Natural killer cell treated with Interleukin-12 subunit alpha and Interleukin-12 subunit beta and Interleukin-15 and Interleukin-18, amount 100 ng/mL, for 72 hours (primary cell): ENCODE measurements at regions not wholly inside any gene's neighbourhood (a gene's known extent, or its start where the extent isn't known, plus 50 kb on each side); places are given as distances from the start of the nearest gene placed in this dataset.

Experiments
- ATAC-seq, 2 donors: fragments of 150-1000 bp; cut with Tn5 transposase in 1 of 2; sonication (Bioruptor Pico), chemical (Tn5 transposase) in 1 of 2; 2 replicates each; pipeline ENCODE4 v1.10.0; 2021
- DNase-seq: peaks from one replicate; pipeline ENCODE4 v3.0.0; 2022; ENCODE audit warnings: low spot score
- H3K27ac Mint-ChIP-seq, 2 donors: 1 replicate in 1 of 2; 2 replicates in 1 of 2; pipeline ENCODE4 v1.8.0; 2022; ENCODE audit warnings: mixed read lengths in 2 of 2, mild to moderate bottlenecking in 1 of 2, moderate library complexity in 1 of 2
- H3K27me3 Mint-ChIP-seq, 2 donors: 1 replicate in 1 of 2; 2 replicates in 1 of 2; pipeline ENCODE4 v1.8.0; 2022; ENCODE audit warnings: mixed read lengths in 2 of 2
- H3K36me3 Mint-ChIP-seq: one replicate; pipeline ENCODE4 v1.8.0; 2022; ENCODE audit warnings: mixed read lengths
- H3K4me1 Mint-ChIP-seq, 2 donors: 1 replicate in 1 of 2; 2 replicates in 1 of 2; pipeline ENCODE4 v1.8.0; 2022; ENCODE audit warnings: low read depth in 2 of 2, mixed read lengths in 2 of 2, mild to moderate bottlenecking in 1 of 2
- H3K4me3 Mint-ChIP-seq: one replicate; pipeline ENCODE4 v1.8.0; 2022; ENCODE audit warnings: mixed read lengths
- H3K9me3 Mint-ChIP-seq: 2 replicates; pipeline ENCODE4 v1.8.0; 2022; ENCODE audit warnings: mixed read lengths

GRCh38 chr1:165063181-165063965, 293.1 kb downstream of the LMX1A start:
- no peak overlapping the region for H3K4me3 Mint-ChIP-seq
- no peak for DNase-seq
- no peaks in the 10 kb centered on the region for H3K4me1 Mint-ChIP-seq
- H3K36me3 Mint-ChIP-seq: no peaks in the 10 kb centered on the region
- H3K27me3 Mint-ChIP-seq: peaks cover 4 to 7% of the 10 kb centered on the region in 2 donors
- no peak for ATAC-seq
- no peak overlapping the region for H3K27ac Mint-ChIP-seq
- peaks cover 3% of the 10 kb centered on the region for H3K9me3 Mint-ChIP-seq

GRCh38 chr1:165062346-165062745, 294.2 kb downstream of the LMX1A start:
- Mint-ChIP-seq H3K27ac (no peak overlapping the region), H3K4me1 (no peaks in the 10 kb centered on the region), H3K4me3 (no peak overlapping the region), H3K36me3 (no peaks in the 10 kb centered on the region), H3K27me3 (peaks cover 5 to 7% of the 10 kb centered on the region in 2 donors), H3K9me3 (peaks cover 3% of the 10 kb centered on the region)
- ATAC-seq (no peak), DNase-seq (no peak)

GRCh38 chr1:165060285-165060793, 296.2 kb downstream of the LMX1A start:
- H3K9me3 Mint-ChIP-seq: peaks cover 3% of the 10 kb centered on the region
- H3K27me3 Mint-ChIP-seq: peaks cover 7 to 10% of the 10 kb centered on the region in 2 donors
- H3K4me3 Mint-ChIP-seq: no peak overlapping the region
- DNase-seq (no peak), ATAC-seq (no peak)
- no peaks in the 10 kb centered on the region for H3K36me3 Mint-ChIP-seq
- H3K4me1 Mint-ChIP-seq: no peaks in the 10 kb centered on the region
- H3K27ac Mint-ChIP-seq: no peak overlapping the region

GRCh38 chr1:165057956-165058355, 298.6 kb downstream of the LMX1A start:
- Mint-ChIP-seq H3K27me3 (peaks cover 10 to 18% of the 10 kb centered on the region in 2 donors), H3K4me1 (no peaks in the 10 kb centered on the region), H3K9me3 (peaks cover 3% of the 10 kb centered on the region), H3K36me3 (no peaks in the 10 kb centered on the region), H3K4me3 (no peak overlapping the region), H3K27ac (no peak overlapping the region)
- no peak for DNase-seq
- ATAC-seq: no peak

GRCh38 chr1:165056914-165057313, 299.6 kb downstream of the LMX1A start:
- Mint-ChIP-seq H3K27ac (no peak overlapping the region), H3K9me3 (peaks cover 3% of the 10 kb centered on the region), H3K27me3 (peaks cover 13 to 20% of the 10 kb centered on the region in 2 donors), H3K36me3 (no peaks in the 10 kb centered on the region), H3K4me1 (no peaks in the 10 kb centered on the region), H3K4me3 (no peak overlapping the region)
- no peak for ATAC-seq
- no peak for DNase-seq

- Mint-ChIP-seq H3K36me3 (no peaks in the 10 kb centered on the region), H3K27ac (no peak overlapping the region), H3K4me3 (no peak overlapping the region), H3K9me3 (peaks cover 3% of the 10 kb centered on the region), H3K27me3 (peaks cover 13 to 20% of the 10 kb centered on the region in 2 donors), H3K4me1 (no peaks in the 10 kb centered on the region)
- DNase-seq (no peak), ATAC-seq (no peak)
These were observed 300.9 kb downstream of the LMX1A start for GRCh38 chr1:165055581-165055980.

GRCh38 chr1:165054627-165055026, 301.9 kb downstream of the LMX1A start:
- no peak for ATAC-seq
- peaks cover 19 to 29% of the 10 kb centered on the region in 2 donors for H3K27me3 Mint-ChIP-seq
- no peak overlapping the region for H3K4me3 Mint-ChIP-seq
- H3K27ac Mint-ChIP-seq: no peak overlapping the region
- no peaks in the 10 kb centered on the region for H3K36me3 Mint-ChIP-seq
- H3K4me1 Mint-ChIP-seq: no peaks in the 10 kb centered on the region
- DNase-seq: no peak
- H3K9me3 Mint-ChIP-seq: peaks cover under 1% of the 10 kb centered on the region

- DNase-seq (no peak), ATAC-seq (no peak)
- peaks cover 21 to 32% of the 10 kb centered on the region in 2 donors for H3K27me3 Mint-ChIP-seq
- H3K4me3 Mint-ChIP-seq: no peak overlapping the region
- H3K9me3 Mint-ChIP-seq: no peaks in the 10 kb centered on the region
- H3K36me3 Mint-ChIP-seq: no peaks in the 10 kb centered on the region
- H3K27ac Mint-ChIP-seq: no peak overlapping the region
- H3K4me1 Mint-ChIP-seq: no peaks in the 10 kb centered on the region
These were observed 303.2 kb downstream of the LMX1A start for GRCh38 chr1:165053351-165053750.

GRCh38 chr1:165052936-165053335, 303.6 kb downstream of the LMX1A start:
- no peaks in the 10 kb centered on the region for H3K9me3 Mint-ChIP-seq
- H3K27ac Mint-ChIP-seq: no peak overlapping the region
- DNase-seq: no peak
- H3K4me3 Mint-ChIP-seq: no peak overlapping the region
- no peak for ATAC-seq
- peaks cover 22 to 33% of the 10 kb centered on the region in 2 donors for H3K27me3 Mint-ChIP-seq
- H3K4me1 Mint-ChIP-seq: no peaks in the 10 kb centered on the region
- H3K36me3 Mint-ChIP-seq: no peaks in the 10 kb centered on the region

- no peak overlapping the region for H3K4me3 Mint-ChIP-seq
- no peaks in the 10 kb centered on the region for H3K4me1 Mint-ChIP-seq
- DNase-seq: no peak
- no peak overlapping the region for H3K27ac Mint-ChIP-seq
- H3K27me3 Mint-ChIP-seq: peaks cover 22 to 33% of the 10 kb centered on the region in 2 donors
- H3K36me3 Mint-ChIP-seq: no peaks in the 10 kb centered on the region
- H3K9me3 Mint-ChIP-seq: no peaks in the 10 kb centered on the region
- ATAC-seq: no peak
These were observed 304.1 kb downstream of the LMX1A start for GRCh38 chr1:165052431-165052830.

GRCh38 chr1:165050246-165050645, 306.3 kb downstream of the LMX1A start:
- no peak for DNase-seq
- peaks cover 18 to 33% of the 10 kb centered on the region in 2 donors for H3K27me3 Mint-ChIP-seq
- no peak overlapping the region for H3K4me3 Mint-ChIP-seq
- no peak overlapping the region for H3K27ac Mint-ChIP-seq
- no peaks in the 10 kb centered on the region for H3K4me1 Mint-ChIP-seq
- H3K36me3 Mint-ChIP-seq: no peaks in the 10 kb centered on the region
- no peak for ATAC-seq
- H3K9me3 Mint-ChIP-seq: no peaks in the 10 kb centered on the region

GRCh38 chr1:165047994-165048393, 308.5 kb downstream of the LMX1A start:
- Mint-ChIP-seq H3K27ac (no peak overlapping the region), H3K27me3 (peaks cover 18 to 23% of the 10 kb centered on the region in 2 donors), H3K36me3 (no peaks in the 10 kb centered on the region), H3K4me1 (no peaks in the 10 kb centered on the region), H3K4me3 (no peak overlapping the region), H3K9me3 (no peaks in the 10 kb centered on the region)
- DNase-seq (no peak), ATAC-seq (no peak)

- DNase-seq (no peak), ATAC-seq (no peak)
- H3K9me3 Mint-ChIP-seq: peaks cover 2% of the 10 kb centered on the region
- no peak overlapping the region for H3K4me3 Mint-ChIP-seq
- no peaks in the 10 kb centered on the region for H3K36me3 Mint-ChIP-seq
- H3K27me3 Mint-ChIP-seq: peaks cover 15 to 20% of the 10 kb centered on the region in 2 donors
- H3K4me1 Mint-ChIP-seq: no peaks in the 10 kb centered on the region
- H3K27ac Mint-ChIP-seq: no peak overlapping the region
These were observed 310.6 kb downstream of the LMX1A start for GRCh38 chr1:165045902-165046301.

- no peaks in the 10 kb centered on the region for H3K27me3 Mint-ChIP-seq
- no peaks in the 10 kb centered on the region for H3K4me1 Mint-ChIP-seq
- H3K36me3 Mint-ChIP-seq: no peaks in the 10 kb centered on the region
- H3K9me3 Mint-ChIP-seq: peaks cover 9% of the 10 kb centered on the region
- H3K27ac Mint-ChIP-seq: no peak overlapping the region
- DNase-seq: no peak
- no peak for ATAC-seq
- no peak overlapping the region for H3K4me3 Mint-ChIP-seq
These were observed 315.9 kb downstream of the LMX1A start for GRCh38 chr1:165040641-165041040.
